ENCODE measurements at regions not wholly inside any gene's neighbourhood (a gene's known extent, or its start where the extent isn't known, plus 50 kb on each side); places are given as distances from the start of the nearest gene placed in this dataset.

- DNase-seq = no peak
Measured at GRCh38 chr2:216320852-216321251, 51.4 kb downstream of the MARCHF4 start.

- DNase-seq = peak; percentile 17
Measured at GRCh38 chr2:216319771-216320170, 52.5 kb downstream of the MARCHF4 start.

- peak; percentile 64 for DNase-seq
Measured at GRCh38 chr2:216318521-216318874, 53.8 kb downstream of the MARCHF4 start.

GRCh38 chr2:216317831-216318520, 54.3 kb downstream of the MARCHF4 start:
- no peak for DNase-seq

GRCh38 chr2:216316743-216317142, 55.5 kb downstream of the MARCHF4 start:
- peak; percentile 82 for DNase-seq

- DNase-seq = peak; percentile 57
Measured at GRCh38 chr2:216315802-216316603, 56.3 kb downstream of the MARCHF4 start.

- no peak for DNase-seq
Measured at GRCh38 chr2:216312441-216312840, 59.8 kb downstream of the MARCHF4 start.

GRCh38 chr2:216308576-216308975, 63.7 kb downstream of the MARCHF4 start:
- no peak for DNase-seq

GRCh38 chr2:216307496-216307895, 64.8 kb downstream of the MARCHF4 start:
- DNase-seq = no peak

- no peak for DNase-seq
Measured at GRCh38 chr2:216306868-216307267, 65.4 kb downstream of the MARCHF4 start.

GRCh38 chr2:216305574-216305973, 66.7 kb downstream of the MARCHF4 start:
- DNase-seq = no peak

- no peak for DNase-seq
Measured at GRCh38 chr2:216302981-216303676, 69.2 kb downstream of the MARCHF4 start.

GRCh38 chr2:216300906-216301305, 71.4 kb downstream of the MARCHF4 start:
- no peak for DNase-seq

GRCh38 chr2:216299588-216299987, 72.7 kb downstream of the MARCHF4 start:
- no peak for DNase-seq

GRCh38 chr2:216298719-216299495, 73.4 kb downstream of the MARCHF4 start:
- peak; percentile 60 for DNase-seq

- no peak for DNase-seq
Measured at GRCh38 chr2:216296856-216297255, 75.4 kb downstream of the MARCHF4 start.

- no peak for DNase-seq
Measured at GRCh38 chr2:216294305-216294704, 78.0 kb downstream of the MARCHF4 start.

GRCh38 chr2:216293883-216294282, 78.4 kb downstream of the MARCHF4 start:
- DNase-seq = no peak

- no peak for DNase-seq
Measured at GRCh38 chr2:216292886-216293301, 79.4 kb downstream of the MARCHF4 start.

- no peak for DNase-seq
Measured at GRCh38 chr2:216292475-216292874, 79.8 kb downstream of the MARCHF4 start.

- DNase-seq = no peak
Measured at GRCh38 chr2:216289470-216289869, 82.8 kb downstream of the MARCHF4 start.

GRCh38 chr2:216287251-216287650, 85.0 kb downstream of the MARCHF4 start:
- no peak for DNase-seq

Measured in NCI-H226 (cell line).